GM23248 (cell line): ENCODE measurements at regions not wholly inside any gene's neighbourhood (a gene's known extent, or its start where the extent isn't known, plus 50 kb on each side); places are given as distances from the start of the nearest gene placed in this dataset.
"Not testable (repeated sequence)": the region's sequence is repeated elsewhere in the genome, so short reads cannot be mapped to it uniquely, and the experiment has no call there.

ENCODE experiments used
- DNase-seq: peaks from one replicate; pipeline ENCODE4 v3.0.0-alpha.2; 2015
- H2AFZ ChIP-seq: fragments of 200-600 bp; sonication (generic); 2 replicates; pipeline ENCODE4 v1.6.1; 2016; ENCODE audit warnings: antibody characterized with exemption
- H3F3A ChIP-seq: fragments of 200-600 bp; sonication (generic); 2 replicates; pipeline ENCODE4 v1.6.1; 2016; ENCODE audit warnings: mild to moderate bottlenecking, antibody characterized with exemption, mixed run types; ENCODE audit not compliant: insufficient read depth
- H3K27ac ChIP-seq: fragments of 200-600 bp; sonication (generic); 2 replicates; pipeline ENCODE4 v1.5.1; 2016; ENCODE audit warnings: mild to moderate bottlenecking
- H3K27me3 ChIP-seq: fragments of 200-600 bp; sonication (generic); replicated peaks from 2 replicates; pipeline ENCODE4 v1.6.1; 2016; ENCODE audit warnings: mild to moderate bottlenecking; ENCODE audit not compliant: insufficient read depth
- H3K36me3 ChIP-seq: fragments of 200-600 bp; sonication (generic); 2 replicates; pipeline ENCODE4 v1.6.1; 2016; ENCODE audit warnings: low read depth, mild to moderate bottlenecking
- H3K4me1 ChIP-seq: fragments of 200-600 bp; sonication (generic); 2 replicates; pipeline ENCODE4 v1.6.1; 2016; ENCODE audit warnings: mild to moderate bottlenecking; ENCODE audit not compliant: insufficient read depth
- H3K4me2 ChIP-seq: fragments of 200-600 bp; sonication (generic); one replicate; pipeline ENCODE4 v1.6.1; 2016; ENCODE audit warnings: mild to moderate bottlenecking; ENCODE audit not compliant: unreplicated experiment
- H3K4me3 ChIP-seq: fragments of 200-600 bp; sonication (generic); 2 replicates; pipeline ENCODE4 v1.5.1; 2016; ENCODE audit warnings: mild to moderate bottlenecking
- H3K79me2 ChIP-seq: fragments of 200-600 bp; sonication (generic); 2 replicates; pipeline ENCODE4 v1.6.1; 2016; ENCODE audit warnings: mild to moderate bottlenecking; ENCODE audit not compliant: insufficient read depth
- H3K9ac ChIP-seq: fragments of 200-600 bp; sonication (generic); 2 replicates; pipeline ENCODE4 v1.6.1; 2016; ENCODE audit warnings: mild to moderate bottlenecking
- H3K9me2 ChIP-seq: fragments of 200-600 bp; sonication (generic); 2 replicates; pipeline ENCODE4 v1.6.1; 2016; ENCODE audit warnings: mixed run types, mild to moderate bottlenecking, moderate library complexity; ENCODE audit not compliant: insufficient read depth
- H3K9me3 ChIP-seq: fragments of 200-600 bp; sonication (generic); one replicate; pipeline ENCODE4 v1.6.1; 2017; ENCODE audit warnings: low read depth
- H4K20me1 ChIP-seq: fragments of 200-600 bp; sonication (generic); 2 replicates; pipeline ENCODE4 v1.6.0; 2016; ENCODE audit not compliant: insufficient read depth
- EZH2 ChIP-seq: fragments of 200-600 bp; sonication (generic); IDR thresholded peaks from 2 replicates; pipeline ENCODE4 v1.6.1; 2018; ENCODE audit warnings: antibody characterized with exemption, mild to moderate bottlenecking; ENCODE audit not compliant: insufficient read depth, poor library complexity, severe bottlenecking
- EZH2phosphoT487 ChIP-seq: fragments of 200-600 bp; sonication (generic); IDR thresholded peaks from 2 replicates; pipeline ENCODE4 v1.6.1; 2018; ENCODE audit warnings: antibody characterized with exemption, moderate library complexity, mild to moderate bottlenecking, low read depth; ENCODE audit not compliant: insufficient read depth
- WGBS, 2 experiments: methylation state at CpG; one replicate each; pipeline ENCODE4 v1.1.6; 2015 to 2017; ENCODE audit warnings: low lambda C conversion rate in 2 of 2, low coverage in 1 of 2; ENCODE audit errors: missing lambda C conversion rate in 2 of 2; 5-methylcytosine and 5-hydroxymethylcytosine counted together
- in situ Hi-C: fragments of 300-500 bp; cut with MboI; formaldehyde crosslinking; loops from 2 replicates; pipeline ENCODE4 v1.15.0; 2020

GRCh38 chr4:36601864-36602495 is 320.6 kb downstream of the DTHD1 start:
- Histone ChIP-seq H3K9me2 (no peaks in the 10 kb centered on the region), H3K4me1 (no peaks in the 10 kb centered on the region), H3K27ac (no peak overlapping the region), H4K20me1 (no peaks in the 10 kb centered on the region), H2AFZ (no peak overlapping the region), H3K36me3 (no peaks in the 10 kb centered on the region), H3K9ac (no peak overlapping the region), H3K9me3 (no peaks in the 10 kb centered on the region), H3K4me3 (no peak overlapping the region), H3K4me2 (no peak overlapping the region), H3K27me3 (no peaks in the 10 kb centered on the region), H3F3A (no peaks in the 10 kb centered on the region), H3K79me2 (no peaks in the 10 kb centered on the region)
- TF ChIP-seq EZH2phosphoT487 (no peak), EZH2 (no peak)
- in situ Hi-C loops, result loop anchor here (25.0 kb wide), 1 partner anchor 110 kb away; no protein-coding TSS in a partner anchor
- DNase-seq, result no peak
- WGBS, 2 experiments, result 12 to 16% methylated on average over 3 of the region's 3 CpGs

GRCh38 chr4:36609661-36610060 is 328.2 kb downstream of the DTHD1 start:
- no peaks in the 10 kb centered on the region for H3K36me3 ChIP-seq
- no peaks in the 10 kb centered on the region for H3K4me1 ChIP-seq
- no peaks in the 10 kb centered on the region for H3K9me2 ChIP-seq
- no peak overlapping the region for H3K9ac ChIP-seq
- H3K27ac ChIP-seq, result no peak overlapping the region
- no peaks in the 10 kb centered on the region for H4K20me1 ChIP-seq
- no peaks in the 10 kb centered on the region for H3K27me3 ChIP-seq
- no peak for DNase-seq
- no peak for TF ChIP-seq EZH2
- TF ChIP-seq EZH2phosphoT487, result no peak
- H2AFZ ChIP-seq, result no peak overlapping the region
- H3F3A ChIP-seq, result no peaks in the 10 kb centered on the region
- WGBS, 2 experiments, result 3 to 21% methylated on average over 1 of the region's 1 CpG
- no peak overlapping the region for H3K4me2 ChIP-seq
- no peak overlapping the region for H3K4me3 ChIP-seq
- in situ Hi-C loops, result loop anchor here (25.0 kb wide), 1 partner anchor 103 kb away; no protein-coding TSS in a partner anchor
- H3K79me2 ChIP-seq, result no peaks in the 10 kb centered on the region
- H3K9me3 ChIP-seq, result no peaks in the 10 kb centered on the region

GRCh38 chr4:36610628-36611027 is 329.2 kb downstream of the DTHD1 start:
- no peak overlapping the region for H3K27ac ChIP-seq
- no peak overlapping the region for H3K4me2 ChIP-seq
- H2AFZ ChIP-seq, result no peak overlapping the region
- H3K36me3 ChIP-seq, result no peaks in the 10 kb centered on the region
- no peak for DNase-seq
- in situ Hi-C loops, result loop anchor here (25.0 kb wide), 1 partner anchor 102 kb away; no protein-coding TSS in a partner anchor
- no peaks in the 10 kb centered on the region for H4K20me1 ChIP-seq
- H3K9me3 ChIP-seq, result no peaks in the 10 kb centered on the region
- H3K4me1 ChIP-seq, result no peaks in the 10 kb centered on the region
- no peak overlapping the region for H3K9ac ChIP-seq
- H3K27me3 ChIP-seq, result no peaks in the 10 kb centered on the region
- WGBS, 2 experiments, result 14 to 16% methylated on average over 2 of the region's 2 CpGs
- no peaks in the 10 kb centered on the region for H3K9me2 ChIP-seq
- TF ChIP-seq EZH2phosphoT487 (no peak), EZH2 (no peak)
- H3F3A ChIP-seq, result no peaks in the 10 kb centered on the region
- H3K4me3 ChIP-seq, result no peak overlapping the region
- H3K79me2 ChIP-seq, result no peaks in the 10 kb centered on the region

- not testable (repeated sequence) for H3K9ac ChIP-seq, H2AFZ ChIP-seq, H3K27ac ChIP-seq, H3K4me3 ChIP-seq, H3K9me2 ChIP-seq, H3K79me2 ChIP-seq, H3K9me3 ChIP-seq, H3K4me1 ChIP-seq, H3K36me3 ChIP-seq, H3K27me3 ChIP-seq, H3K4me2 ChIP-seq, DNase-seq, H3F3A ChIP-seq, H4K20me1 ChIP-seq
- in situ Hi-C loops, result loop anchor here (25.0 kb wide), 1 partner anchor 99 kb away; no protein-coding TSS in a partner anchor
- WGBS, 2 experiments, result 13 to 24% methylated on average over 2 of the region's 2 CpGs
Observed at GRCh38 chr4:36613142-36613541, 331.7 kb downstream of the DTHD1 start.

- WGBS, 2 experiments, result 27 to 34% methylated on average over 3 of the region's 3 CpGs
- Histone ChIP-seq H3K9me3 (no peaks in the 10 kb centered on the region), H3K36me3 (no peaks in the 10 kb centered on the region), H2AFZ (no peak overlapping the region), H3K79me2 (no peaks in the 10 kb centered on the region), H3K4me3 (no peak overlapping the region), H3K27me3 (no peaks in the 10 kb centered on the region), H3K9me2 (no peaks in the 10 kb centered on the region), H3K4me2 (no peak overlapping the region), H4K20me1 (no peaks in the 10 kb centered on the region), H3K4me1 (no peaks in the 10 kb centered on the region), H3F3A (no peaks in the 10 kb centered on the region), H3K27ac (no peak overlapping the region), H3K9ac (no peak overlapping the region)
- no peak for DNase-seq
- in situ Hi-C loops, result loop anchor here (25.0 kb wide), 1 partner anchor 98 kb away; no protein-coding TSS in a partner anchor
- TF ChIP-seq EZH2phosphoT487 (no peak), EZH2 (no peak)
Observed at GRCh38 chr4:36614011-36614410, 332.6 kb downstream of the DTHD1 start.
